Stomach smooth muscle (tissue), 2 donors: ENCODE measurements at regions not wholly inside any gene's neighbourhood (a gene's known extent, or its start where the extent isn't known, plus 50 kb on each side); places are given as distances from the start of the nearest gene placed in this dataset.

ENCODE experiments used
- H3K27ac ChIP-seq: one replicate; pipeline ENCODE4 v1.7.0; 2013; ENCODE audit warnings: mild to moderate bottlenecking, low read length, inconsistent platforms
- H3K27me3 ChIP-seq, 2 donors: one replicate each; pipeline ENCODE4 v1.7.0; 2013; ENCODE audit warnings: low read length in 2 of 2; ENCODE audit not compliant: insufficient read depth in 2 of 2, control insufficient read depth in 1 of 2
- H3K36me3 ChIP-seq, 2 donors: one replicate each; pipeline ENCODE4 v1.7.0; 2013; ENCODE audit warnings: low read length in 2 of 2; ENCODE audit not compliant: control insufficient read depth in 2 of 2, insufficient read depth in 2 of 2
- H3K4me1 ChIP-seq: one replicate; pipeline ENCODE4 v1.7.0; 2013; ENCODE audit warnings: low read length; ENCODE audit not compliant: control insufficient read depth, insufficient read depth
- H3K4me3 ChIP-seq, 2 donors: one replicate each; pipeline ENCODE4 v1.7.0; 2013; ENCODE audit warnings: low read length in 2 of 2
- H3K9ac ChIP-seq, 2 donors: one replicate each; pipeline ENCODE4 v1.7.0; 2013; ENCODE audit warnings: low read length in 2 of 2, mild to moderate bottlenecking in 1 of 2
- H3K9me3 ChIP-seq, 2 donors: one replicate each; pipeline ENCODE4 v1.7.0; 2013; ENCODE audit warnings: low read length in 2 of 2; ENCODE audit not compliant: control insufficient read depth in 2 of 2
- donor health status: healthy.
- donor health status: Pancreatic carcinoma.

DNA sequence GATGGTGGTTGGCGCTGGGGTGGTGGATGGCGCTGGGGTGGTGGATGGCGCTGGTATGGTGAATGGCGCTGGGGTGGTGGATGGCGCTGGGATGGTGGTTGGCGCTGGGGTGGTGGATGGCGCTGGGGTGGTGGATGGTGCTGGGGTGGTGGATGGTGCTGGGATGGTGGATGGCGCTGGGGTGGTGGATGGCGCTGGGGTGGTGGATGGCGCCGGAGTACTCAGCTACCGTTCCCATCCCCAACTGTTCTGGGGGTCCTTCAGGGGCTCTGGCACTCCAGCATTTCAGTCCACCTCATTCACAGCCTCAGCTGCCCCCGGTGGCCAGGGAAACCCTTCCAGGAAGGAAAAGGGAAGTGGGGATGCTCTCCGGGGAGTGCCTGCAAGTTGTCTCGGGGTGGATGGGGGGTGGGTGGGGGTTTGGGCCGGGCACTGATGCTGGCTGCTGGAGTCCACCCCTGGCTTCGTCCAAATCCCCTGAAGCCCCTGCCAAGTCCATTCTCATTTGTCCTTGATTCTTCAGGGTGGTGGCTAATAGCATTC is 147.3 kb upstream of the COL5A1 start:
- Histone ChIP-seq H3K4me1 (peaks cover 8% of the 10 kb centered on the region), H3K27ac (no peak overlapping the region), H3K9ac (no peak overlapping the region), H3K4me3 (no peak overlapping the region), H3K36me3 (no peaks in the 10 kb centered on the region), H3K27me3 (peaks cover 0 to 2% of the 10 kb centered on the region in 2 donors), H3K9me3 (no peaks in the 10 kb centered on the region)

DNA sequence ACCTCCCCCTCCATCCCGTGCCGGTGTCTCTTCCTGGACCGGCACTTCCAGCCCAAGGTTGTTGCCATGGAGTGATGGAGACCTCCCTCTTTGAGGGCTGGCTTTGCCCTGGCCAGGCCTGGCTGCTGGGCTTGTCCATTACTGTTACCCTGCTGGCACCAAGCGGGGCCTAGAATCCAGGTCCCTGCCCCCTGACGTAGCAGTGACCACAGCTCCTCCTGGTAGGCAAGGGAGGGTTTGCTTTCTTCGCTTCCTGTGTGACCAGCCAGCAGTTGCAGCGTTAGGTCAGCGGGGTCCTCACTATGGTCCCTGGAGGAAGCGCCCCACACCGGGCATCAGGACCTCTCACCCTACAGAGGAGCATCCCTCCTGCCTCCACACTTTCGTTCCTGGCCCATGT is 146.7 kb upstream of the COL5A1 start:
- H3K4me1 ChIP-seq: peaks cover 8% of the 10 kb centered on the region
- H3K4me3 ChIP-seq: no peak overlapping the region
- H3K36me3 ChIP-seq: no peaks in the 10 kb centered on the region
- H3K9me3 ChIP-seq: no peaks in the 10 kb centered on the region
- H3K9ac ChIP-seq: no peak overlapping the region
- H3K27me3 ChIP-seq: peaks cover 0 to 2% of the 10 kb centered on the region in 2 donors
- no peak overlapping the region for H3K27ac ChIP-seq

DNA sequence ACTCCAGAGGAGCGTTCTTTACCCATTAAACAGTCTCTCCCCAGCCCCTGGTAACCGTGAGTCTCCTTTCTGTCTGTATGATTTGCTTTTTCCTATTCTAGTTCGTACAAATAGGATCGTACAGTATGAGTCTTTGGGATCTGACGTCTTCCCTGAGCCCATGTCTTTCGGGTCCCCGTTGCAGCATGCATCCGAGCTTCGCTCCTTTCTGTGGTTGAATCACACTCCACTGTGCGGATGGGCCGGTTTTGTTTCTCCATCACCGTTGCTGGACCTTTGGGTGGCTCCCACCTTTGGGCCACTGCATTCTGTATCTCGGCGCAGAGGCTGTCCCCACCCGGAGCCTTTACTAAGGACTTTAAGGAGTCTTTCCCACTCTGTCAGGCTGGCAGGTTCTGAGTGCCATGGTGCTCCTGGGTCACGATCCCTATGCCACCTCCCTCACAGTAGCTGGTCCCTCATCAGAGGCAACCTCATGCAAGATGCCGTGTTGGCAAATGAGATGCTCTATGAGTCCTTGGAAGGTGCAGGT is 145.7 kb upstream of the COL5A1 start:
- Histone ChIP-seq H3K4me1 (peaks cover 8% of the 10 kb centered on the region), H3K27ac (no peak overlapping the region), H3K36me3 (no peaks in the 10 kb centered on the region), H3K9ac (no peak overlapping the region), H3K27me3 (peaks cover 1 to 4% of the 10 kb centered on the region in 2 donors), H3K9me3 (no peaks in the 10 kb centered on the region), H3K4me3 (no peak overlapping the region)

DNA sequence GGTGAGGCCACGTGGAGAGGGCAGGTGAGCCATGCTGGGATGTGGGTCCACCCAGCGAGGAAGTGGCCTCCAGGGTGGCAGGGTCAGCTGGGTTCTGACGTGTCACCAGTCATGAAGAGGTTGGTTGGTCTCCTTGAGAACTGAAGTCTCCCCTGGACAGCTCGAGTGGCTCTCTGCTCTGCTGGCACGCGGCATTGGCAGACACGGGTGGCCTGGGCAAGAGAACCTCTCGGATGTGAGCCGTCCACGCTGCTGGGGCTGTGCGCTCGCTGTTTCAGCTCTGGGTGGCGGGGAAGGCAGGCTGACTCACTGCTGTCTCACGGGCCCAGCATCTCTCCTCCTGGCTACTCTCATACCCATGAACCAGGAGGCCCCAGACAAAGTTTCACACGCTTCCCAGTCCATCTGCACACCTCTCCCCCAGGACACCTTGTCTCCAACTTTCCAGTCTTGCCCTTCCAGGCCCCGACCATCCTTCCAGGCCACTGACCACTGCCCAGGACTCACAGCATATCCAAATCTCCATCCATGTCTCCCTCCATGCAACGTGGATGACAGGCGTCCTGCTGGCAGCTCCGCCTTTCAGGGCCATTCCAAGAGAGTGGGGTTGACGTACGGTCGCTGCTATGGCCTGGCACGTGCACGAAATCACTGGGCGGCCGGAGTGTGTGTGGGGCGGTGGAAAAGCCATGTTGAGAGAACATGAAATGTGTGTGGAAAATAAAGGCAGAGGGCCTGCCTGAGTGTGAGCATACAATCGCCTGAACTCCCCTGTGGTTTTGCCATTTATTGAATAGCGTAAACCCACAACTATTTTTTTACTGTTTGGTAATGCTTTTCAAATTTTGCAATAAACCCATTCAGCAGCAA is 145.0 kb upstream of the COL5A1 start:
- H3K27ac ChIP-seq: no peak overlapping the region
- no peak overlapping the region for H3K4me3 ChIP-seq
- H3K9ac ChIP-seq: no peak overlapping the region
- no peaks in the 10 kb centered on the region for H3K9me3 ChIP-seq
- H3K36me3 ChIP-seq: no peaks in the 10 kb centered on the region
- peaks cover 8% of the 10 kb centered on the region for H3K4me1 ChIP-seq
- H3K27me3 ChIP-seq: peaks cover 8 to 9% of the 10 kb centered on the region in 2 donors

DNA sequence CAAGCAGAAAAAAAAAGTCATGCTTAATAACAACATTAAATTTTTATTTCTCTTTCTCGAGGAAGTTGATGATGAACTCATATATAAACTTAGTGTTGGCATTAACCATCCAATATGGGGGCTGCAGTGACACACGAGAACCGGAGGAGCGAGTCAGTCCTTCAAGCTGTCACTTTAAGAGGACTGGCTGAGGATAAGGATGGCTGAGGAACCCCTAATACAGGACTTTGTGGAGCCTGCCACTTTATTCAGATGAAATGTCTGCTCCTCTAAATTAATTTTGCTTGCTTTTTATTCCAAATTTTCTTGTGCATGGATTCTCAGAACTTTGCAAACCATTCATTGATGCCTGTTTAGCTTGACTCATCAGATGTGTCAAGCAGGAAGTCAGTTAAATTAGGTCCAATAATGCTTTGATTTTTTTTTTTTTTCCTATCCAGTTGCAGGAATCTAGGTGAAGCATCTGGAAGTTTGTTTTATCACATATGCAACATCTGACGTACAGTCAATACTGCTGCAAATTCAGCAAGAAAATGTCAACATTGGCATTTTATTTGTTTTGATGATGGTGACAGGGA is 144.2 kb upstream of the COL5A1 start:
- no peak overlapping the region for H3K4me3 ChIP-seq
- peaks cover 9 to 15% of the 10 kb centered on the region in 2 donors for H3K27me3 ChIP-seq
- no peak overlapping the region for H3K9ac ChIP-seq
- H3K36me3 ChIP-seq: no peaks in the 10 kb centered on the region
- peaks cover 5% of the 10 kb centered on the region for H3K4me1 ChIP-seq
- H3K9me3 ChIP-seq: no peaks in the 10 kb centered on the region
- H3K27ac ChIP-seq: no peak overlapping the region

DNA sequence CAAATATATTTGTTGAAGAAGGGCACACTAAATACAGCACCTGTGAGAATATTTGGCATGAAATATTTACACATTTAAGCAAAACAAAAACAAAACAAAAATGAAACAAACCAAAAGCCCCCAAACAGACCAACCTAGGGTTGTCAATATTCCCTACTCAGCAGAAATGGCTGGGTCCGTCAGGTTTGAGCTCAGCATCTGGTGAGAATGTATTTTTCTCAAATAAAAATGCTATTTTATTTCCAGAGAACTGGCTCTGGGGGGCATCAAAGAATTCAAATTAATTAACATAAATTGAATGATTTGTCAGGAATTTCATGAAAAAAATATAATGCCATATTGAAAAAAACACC is 142.8 kb upstream of the COL5A1 start:
- peaks cover 12 to 23% of the 10 kb centered on the region in 2 donors for H3K27me3 ChIP-seq
- peaks cover 5% of the 10 kb centered on the region for H3K4me1 ChIP-seq
- H3K4me3 ChIP-seq: no peak overlapping the region
- no peaks in the 10 kb centered on the region for H3K36me3 ChIP-seq
- no peak overlapping the region for H3K9ac ChIP-seq
- H3K27ac ChIP-seq: no peak overlapping the region
- no peaks in the 10 kb centered on the region for H3K9me3 ChIP-seq

DNA sequence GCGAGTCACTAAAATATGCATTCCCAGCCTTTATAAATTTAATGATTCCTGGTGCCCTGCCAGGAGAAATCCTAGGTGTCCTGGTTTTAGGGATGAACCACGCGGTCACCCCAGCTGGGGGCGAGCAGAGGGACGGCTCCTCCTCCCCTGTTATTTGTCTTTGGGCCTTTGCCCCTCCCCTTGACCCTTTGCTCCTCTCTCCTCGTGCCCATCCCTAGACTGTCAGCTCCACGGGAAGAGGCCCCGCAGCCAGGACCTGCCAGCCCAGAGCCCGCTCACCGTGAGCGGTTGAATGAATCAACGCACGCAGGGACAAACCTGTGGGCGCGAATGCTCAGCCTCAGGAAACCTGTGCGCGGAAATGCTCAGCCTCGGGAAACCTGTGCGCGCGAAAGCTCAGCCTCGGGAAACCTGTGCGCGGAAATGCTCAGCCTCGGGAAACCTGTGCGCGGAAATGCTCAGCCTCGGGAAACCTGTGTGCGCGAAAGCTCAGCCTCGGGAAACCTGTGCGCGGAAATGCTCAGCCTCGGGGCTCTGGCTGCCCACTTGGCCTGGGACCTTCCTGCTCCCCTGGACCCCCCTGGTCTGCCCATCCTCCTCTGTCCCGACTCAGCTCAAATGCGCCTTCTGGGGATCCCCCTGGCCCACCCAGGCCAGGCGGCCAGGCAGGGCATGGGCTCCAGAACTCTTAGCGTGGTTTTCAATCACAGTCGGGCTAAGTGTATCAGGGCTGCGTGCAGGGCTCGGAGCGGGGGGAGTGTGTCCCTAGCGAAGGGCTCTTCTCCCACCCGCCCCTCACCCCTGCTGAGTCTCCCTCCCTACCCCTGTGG is 140.5 kb upstream of the COL5A1 start:
- no peaks in the 10 kb centered on the region for H3K9me3 ChIP-seq
- no peaks in the 10 kb centered on the region for H3K36me3 ChIP-seq
- no peak overlapping the region for H3K4me3 ChIP-seq
- H3K9ac ChIP-seq: no peak overlapping the region
- H3K4me1 ChIP-seq: peaks cover 5% of the 10 kb centered on the region
- peaks cover 15 to 23% of the 10 kb centered on the region in 2 donors for H3K27me3 ChIP-seq
- H3K27ac ChIP-seq: no peak overlapping the region

DNA sequence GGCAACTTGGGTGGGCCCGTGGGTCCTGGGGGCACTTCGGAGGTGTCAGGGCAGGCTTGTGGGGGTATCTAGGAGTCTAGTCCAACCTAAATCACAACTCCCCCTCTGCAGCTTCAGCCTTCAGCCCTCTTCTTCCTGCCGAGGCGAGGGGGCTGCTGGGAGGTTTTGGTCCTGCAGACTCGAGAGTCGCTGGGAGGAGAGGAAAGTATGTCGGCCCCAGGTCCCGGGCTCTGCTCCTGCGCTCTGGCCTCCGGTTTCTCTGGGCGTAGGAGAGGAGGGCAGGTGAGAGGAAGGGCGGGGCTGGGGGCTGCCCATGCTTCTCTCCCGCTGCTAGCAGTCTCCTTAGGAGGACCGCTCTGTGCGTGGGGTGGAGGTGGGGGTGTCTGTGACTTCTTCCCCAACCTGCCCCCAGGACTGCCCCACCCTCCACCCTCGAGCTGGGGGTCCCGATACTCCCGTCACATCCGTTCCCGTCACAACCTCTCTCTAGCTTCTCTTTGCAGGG is 139.8 kb upstream of the COL5A1 start:
- H3K9ac ChIP-seq: no peak overlapping the region
- peaks cover 5% of the 10 kb centered on the region for H3K4me1 ChIP-seq
- H3K27ac ChIP-seq: no peak overlapping the region
- H3K4me3 ChIP-seq: no peak overlapping the region
- no peaks in the 10 kb centered on the region for H3K36me3 ChIP-seq
- H3K27me3 ChIP-seq: peaks cover 15 to 23% of the 10 kb centered on the region in 2 donors
- H3K9me3 ChIP-seq: no peaks in the 10 kb centered on the region

DNA sequence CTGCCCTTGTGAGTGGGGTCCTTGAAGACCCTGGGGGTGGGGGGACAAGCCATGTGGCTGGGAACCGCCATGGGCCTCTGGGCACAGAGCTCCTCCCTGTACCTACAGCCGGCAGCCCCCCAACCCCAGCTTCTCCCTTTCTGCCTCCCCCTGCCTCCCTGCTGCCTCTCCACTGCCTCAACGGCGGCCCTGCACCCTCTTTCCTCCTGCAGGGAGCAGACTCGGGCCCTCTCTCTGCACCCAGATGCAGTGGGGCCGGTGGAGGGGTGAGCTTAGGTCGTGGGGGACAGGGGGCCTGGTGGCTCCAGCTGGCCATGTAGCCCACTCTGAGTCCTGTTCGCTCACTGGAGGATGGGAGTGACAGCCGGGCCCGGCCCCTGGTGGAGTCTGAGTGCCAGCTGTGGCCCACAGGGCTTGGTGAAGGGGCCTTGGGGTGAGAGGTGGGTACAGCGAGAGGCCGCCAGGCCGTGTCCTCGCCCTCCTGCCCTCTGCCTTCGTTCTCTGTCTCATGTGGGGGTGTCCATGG is 139.3 kb upstream of the COL5A1 start:
- Histone ChIP-seq H3K9me3 (no peaks in the 10 kb centered on the region), H3K4me1 (peaks cover 5% of the 10 kb centered on the region), H3K4me3 (no peak overlapping the region), H3K36me3 (no peaks in the 10 kb centered on the region), H3K27me3 (peaks cover 15 to 23% of the 10 kb centered on the region in 2 donors), H3K27ac (no peak overlapping the region), H3K9ac (no peak overlapping the region)

DNA sequence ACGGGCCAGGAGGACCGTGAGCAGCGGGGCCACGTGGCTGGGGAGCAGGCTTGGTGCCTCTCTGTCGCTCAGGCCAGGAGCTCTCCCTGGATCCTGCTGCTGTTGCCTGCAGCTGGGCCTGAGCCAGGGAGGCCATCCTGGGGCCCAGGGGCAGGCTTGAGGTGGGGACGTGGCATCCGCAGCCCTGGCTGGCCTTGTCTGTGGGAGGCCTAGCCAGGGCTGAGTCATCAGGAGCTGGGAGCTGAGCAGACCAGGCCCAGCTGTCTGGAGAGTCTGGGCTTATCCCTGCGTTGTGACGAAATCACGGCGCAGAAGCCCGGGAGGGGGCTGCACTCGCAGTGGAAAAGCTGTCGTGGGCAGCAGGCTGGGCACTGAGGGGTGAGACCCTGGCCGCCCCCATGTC is 138.8 kb upstream of the COL5A1 start:
- Histone ChIP-seq H3K4me1 (peaks cover 5% of the 10 kb centered on the region), H3K27me3 (peaks cover 15 to 23% of the 10 kb centered on the region in 2 donors), H3K4me3 (no peak overlapping the region), H3K27ac (no peak overlapping the region), H3K9ac (no peak overlapping the region), H3K9me3 (no peaks in the 10 kb centered on the region), H3K36me3 (no peaks in the 10 kb centered on the region)
